ENCODE measurements at regions not wholly inside any gene's neighbourhood (a gene's known extent, or its start where the extent isn't known, plus 50 kb on each side); places are given as distances from the start of the nearest gene placed in this dataset.
A peak's percentile ranks its signal among the peaks of the same experiment; 100 is the strongest.

DNA sequence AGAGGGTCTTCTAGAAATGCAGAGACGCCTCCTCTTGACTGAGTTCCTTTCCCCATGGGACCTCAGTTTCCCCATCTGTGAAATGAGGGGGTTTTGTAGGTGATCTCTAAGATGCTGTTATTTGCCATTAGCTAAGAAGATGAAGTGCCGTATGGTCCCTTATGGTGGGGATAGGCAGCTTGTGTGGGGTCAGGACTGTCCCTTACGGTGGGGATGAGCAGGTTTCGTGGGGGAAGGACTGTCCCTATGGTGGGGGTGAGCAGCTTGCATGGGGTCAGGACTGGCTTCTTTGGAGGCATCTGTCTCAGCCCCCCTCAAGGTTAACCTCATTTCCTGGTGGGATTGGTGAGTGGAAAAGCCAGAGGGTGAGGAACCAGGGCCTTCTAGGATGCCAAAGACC is 148.3 kb upstream of the GPR26 start:
- 90 to 93% methylated on average over 4 of the region's 4 CpGs for WGBS, 2 donors
- peaks cover 2% of the 10 kb centered on the region for H3K9me3 ChIP-seq (ENCODE audit: control insufficient read depth, low read length)
- ATAC-seq (ENCODE audit: low FRiP score) (no peak), DNase-seq (no peak)
- no peaks in the 10 kb centered on the region for H3K27me3 ChIP-seq (ENCODE audit: control insufficient read depth in 1 of 2, insufficient read depth in 2 of 2, low read length in 1 of 2)
- no peaks in the 10 kb centered on the region for H3K36me3 ChIP-seq (ENCODE audit: control insufficient read depth in 1 of 2, insufficient read depth in 2 of 2, low read length in 1 of 2)
- H3K4me1 ChIP-seq (ENCODE audit: control insufficient read depth in 1 of 2, insufficient read depth in 2 of 2, low read length in 2 of 2), result no peaks in the 10 kb centered on the region
- no peak overlapping the region for H3K27ac ChIP-seq (ENCODE audit: low read depth in 1 of 2, low read length in 2 of 2)
- intact Hi-C loops (cut with DNase I), result no loop called here
- H3K4me3 ChIP-seq (ENCODE audit: low read length in 2 of 2), result no peak overlapping the region

DNA sequence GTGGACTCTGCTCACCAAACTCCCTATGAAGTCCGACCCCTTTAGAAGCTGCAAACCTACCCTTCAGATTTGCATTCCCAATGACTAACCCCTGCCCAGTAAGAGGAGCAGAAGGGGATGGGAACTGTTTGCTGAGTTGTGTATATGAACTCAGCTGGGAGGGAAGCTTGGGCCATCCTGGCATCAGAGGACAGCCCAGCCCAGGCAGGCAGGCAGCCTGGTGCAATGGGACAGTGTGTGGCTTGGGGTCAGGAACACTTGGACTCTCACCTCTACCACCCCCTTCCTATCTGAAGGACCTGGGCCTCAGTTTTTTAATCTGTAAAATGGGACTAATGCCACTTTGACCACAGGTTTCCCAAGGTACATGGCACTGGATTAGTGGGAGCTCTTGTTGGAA is 147.4 kb upstream of the GPR26 start:
- DNase-seq (no peak), ATAC-seq (ENCODE audit: low FRiP score) (no peak)
- H3K4me3 ChIP-seq (ENCODE audit: low read length in 2 of 2), result no peak overlapping the region
- H3K4me1 ChIP-seq (ENCODE audit: control insufficient read depth in 1 of 2, insufficient read depth in 2 of 2, low read length in 2 of 2), result no peaks in the 10 kb centered on the region
- intact Hi-C loops (cut with DNase I), result no loop called here
- H3K36me3 ChIP-seq (ENCODE audit: control insufficient read depth in 1 of 2, insufficient read depth in 2 of 2, low read length in 1 of 2), result no peaks in the 10 kb centered on the region
- no peak overlapping the region for H3K27ac ChIP-seq (ENCODE audit: low read depth in 1 of 2, low read length in 2 of 2)
- WGBS, 2 donors, result 77 to 88% methylated on average over 1 of the region's 1 CpG
- H3K9me3 ChIP-seq (ENCODE audit: control insufficient read depth, low read length), result peaks cover 2% of the 10 kb centered on the region
- H3K27me3 ChIP-seq (ENCODE audit: control insufficient read depth in 1 of 2, insufficient read depth in 2 of 2, low read length in 1 of 2), result no peaks in the 10 kb centered on the region

DNA sequence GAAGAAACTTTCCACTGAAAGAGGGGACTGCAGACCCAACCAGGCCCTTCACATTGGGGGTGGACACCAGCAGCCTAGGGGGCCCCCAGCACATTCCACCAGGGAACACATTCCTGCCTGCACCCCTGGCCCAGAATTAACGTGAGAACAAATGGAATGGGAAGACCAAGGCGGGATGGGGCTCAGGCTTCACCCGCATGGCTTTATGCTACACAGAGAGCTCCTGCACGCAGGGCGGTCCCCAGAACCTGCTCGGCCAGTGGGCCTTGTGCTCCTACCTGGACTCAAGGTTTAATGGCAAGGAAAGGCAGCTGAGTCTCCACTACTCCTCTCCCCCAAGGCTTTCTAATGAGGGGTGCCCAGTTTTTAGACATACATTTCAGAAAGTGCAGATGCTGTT is 146.3 kb upstream of the GPR26 start:
- intact Hi-C loops (cut with DNase I), result no loop called here
- ATAC-seq (ENCODE audit: low FRiP score) (no peak), DNase-seq (no peak)
- 63 to 76% methylated on average over 6 of the region's 6 CpGs for WGBS, 2 donors
- no peak overlapping the region for H3K4me3 ChIP-seq (ENCODE audit: low read length in 2 of 2)
- no peaks in the 10 kb centered on the region for H3K27me3 ChIP-seq (ENCODE audit: control insufficient read depth in 1 of 2, insufficient read depth in 2 of 2, low read length in 1 of 2)
- H3K4me1 ChIP-seq (ENCODE audit: control insufficient read depth in 1 of 2, insufficient read depth in 2 of 2, low read length in 2 of 2), result no peaks in the 10 kb centered on the region
- H3K36me3 ChIP-seq (ENCODE audit: control insufficient read depth in 1 of 2, insufficient read depth in 2 of 2, low read length in 1 of 2), result no peaks in the 10 kb centered on the region
- H3K9me3 ChIP-seq (ENCODE audit: control insufficient read depth, low read length), result peaks cover 2% of the 10 kb centered on the region
- H3K27ac ChIP-seq (ENCODE audit: low read depth in 1 of 2, low read length in 2 of 2), result no peak overlapping the region

DNA sequence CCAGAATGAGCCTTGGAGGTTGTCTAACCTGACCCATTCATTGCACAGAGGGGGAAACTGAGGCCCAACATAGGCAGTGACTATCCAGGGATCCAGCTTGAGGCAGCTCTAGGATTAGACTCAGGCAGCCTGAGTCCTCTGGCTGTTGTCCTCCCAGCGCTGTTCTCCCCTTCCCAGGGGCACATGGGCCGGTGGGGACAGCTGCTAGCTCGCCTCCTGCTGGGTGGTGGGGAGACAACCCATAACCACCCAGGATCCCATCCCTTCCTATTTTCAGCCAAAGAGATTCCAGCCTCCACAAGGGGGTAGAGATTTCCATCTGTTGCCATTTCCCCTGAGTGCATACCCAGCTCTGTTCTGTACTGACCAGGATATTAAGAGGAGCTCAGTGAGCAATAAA is 145.1 kb upstream of the GPR26 start:
- intact Hi-C loops (cut with DNase I), result no loop called here
- DNase-seq (no peak), ATAC-seq (ENCODE audit: low FRiP score) (no peak)
- no peaks in the 10 kb centered on the region for H3K4me1 ChIP-seq (ENCODE audit: control insufficient read depth in 1 of 2, insufficient read depth in 2 of 2, low read length in 2 of 2)
- no peak overlapping the region for H3K4me3 ChIP-seq (ENCODE audit: low read length in 2 of 2)
- H3K36me3 ChIP-seq (ENCODE audit: control insufficient read depth in 1 of 2, insufficient read depth in 2 of 2, low read length in 1 of 2), result no peaks in the 10 kb centered on the region
- H3K27me3 ChIP-seq (ENCODE audit: control insufficient read depth in 1 of 2, insufficient read depth in 2 of 2, low read length in 1 of 2), result no peaks in the 10 kb centered on the region
- H3K9me3 ChIP-seq (ENCODE audit: control insufficient read depth, low read length), result peaks cover 2% of the 10 kb centered on the region
- 82 to 86% methylated on average over 3 of the region's 3 CpGs for WGBS, 2 donors
- no peak overlapping the region for H3K27ac ChIP-seq (ENCODE audit: low read depth in 1 of 2, low read length in 2 of 2)

DNA sequence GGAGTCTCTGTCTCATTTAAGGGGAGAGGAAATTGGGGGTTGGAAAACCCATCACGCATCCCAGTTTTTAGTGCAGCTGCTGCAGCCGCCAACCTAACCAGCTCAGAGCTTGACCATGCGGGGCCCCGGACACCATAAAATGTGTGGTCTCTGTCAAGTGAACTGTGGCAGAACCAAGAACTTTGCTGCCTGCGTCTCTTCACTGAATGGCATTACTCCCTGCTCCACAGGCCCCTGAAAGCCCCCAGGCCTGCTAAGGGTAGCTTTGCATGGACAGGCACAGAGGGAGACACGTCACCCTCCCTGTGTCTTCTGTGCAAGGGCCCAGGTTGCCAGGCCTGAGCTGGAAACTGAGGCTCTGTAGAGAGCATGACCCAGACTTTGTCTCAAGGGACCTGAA is 144.6 kb upstream of the GPR26 start:
- intact Hi-C loops (cut with DNase I), result no loop called here
- Histone ChIP-seq H3K4me3 (ENCODE audit: low read length in 2 of 2) (no peak overlapping the region), H3K4me1 (ENCODE audit: control insufficient read depth in 1 of 2, insufficient read depth in 2 of 2, low read length in 2 of 2) (no peaks in the 10 kb centered on the region), H3K9me3 (ENCODE audit: control insufficient read depth, low read length) (peaks cover 2% of the 10 kb centered on the region), H3K27ac (ENCODE audit: low read depth in 1 of 2, low read length in 2 of 2) (no peak overlapping the region), H3K27me3 (ENCODE audit: control insufficient read depth in 1 of 2, insufficient read depth in 2 of 2, low read length in 1 of 2) (no peaks in the 10 kb centered on the region), H3K36me3 (ENCODE audit: control insufficient read depth in 1 of 2, insufficient read depth in 2 of 2, low read length in 1 of 2) (no peaks in the 10 kb centered on the region)
- no peak for DNase-seq
- WGBS, 2 donors, result 66 to 69% methylated on average over 6 of the region's 6 CpGs
- ATAC-seq (ENCODE audit: low FRiP score), result no peak

DNA sequence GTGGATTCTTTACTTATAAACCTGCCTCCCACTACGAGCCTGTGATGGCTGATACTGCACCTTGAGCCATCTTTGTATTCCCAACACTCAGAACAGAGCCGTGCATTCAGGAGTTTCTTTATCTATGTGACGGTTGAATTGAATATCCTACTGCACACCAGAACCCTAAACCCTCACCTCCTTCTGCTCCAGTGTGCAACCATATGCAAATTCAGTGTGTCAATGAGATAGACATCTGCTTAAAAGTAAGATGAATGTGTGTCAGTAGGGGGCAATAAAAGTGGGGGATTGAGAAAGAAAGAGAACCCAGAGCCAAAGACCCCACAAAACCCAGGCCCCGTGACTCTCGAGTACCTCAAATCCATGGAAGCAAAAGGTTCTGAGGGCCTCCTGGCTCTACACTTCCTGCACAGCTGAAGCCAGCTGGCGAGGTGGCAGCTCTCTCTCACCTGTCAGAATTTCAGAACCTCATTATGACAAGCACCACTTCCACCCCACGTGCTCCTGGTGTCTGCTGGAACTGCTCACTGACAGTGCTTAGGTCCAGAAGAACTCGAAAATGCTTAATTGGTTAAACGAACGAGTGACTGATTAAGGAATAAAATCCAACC is 143.3 kb upstream of the GPR26 start:
- Histone ChIP-seq H3K9me3 (ENCODE audit: control insufficient read depth, low read length) (peaks cover 2% of the 10 kb centered on the region), H3K4me1 (ENCODE audit: control insufficient read depth in 1 of 2, insufficient read depth in 2 of 2, low read length in 2 of 2) (no peaks in the 10 kb centered on the region), H3K27ac (ENCODE audit: low read depth in 1 of 2, low read length in 2 of 2) (no peak overlapping the region), H3K36me3 (ENCODE audit: control insufficient read depth in 1 of 2, insufficient read depth in 2 of 2, low read length in 1 of 2) (no peaks in the 10 kb centered on the region), H3K27me3 (ENCODE audit: control insufficient read depth in 1 of 2, insufficient read depth in 2 of 2, low read length in 1 of 2) (no peaks in the 10 kb centered on the region), H3K4me3 (ENCODE audit: low read length in 2 of 2) (no peak overlapping the region)
- WGBS, 2 donors, result 78 to 79% methylated on average over 10 of the region's 10 CpGs
- DNase-seq, result no peak
- ATAC-seq (ENCODE audit: low FRiP score), result no peak
- intact Hi-C loops (cut with DNase I), result no loop called here

DNA sequence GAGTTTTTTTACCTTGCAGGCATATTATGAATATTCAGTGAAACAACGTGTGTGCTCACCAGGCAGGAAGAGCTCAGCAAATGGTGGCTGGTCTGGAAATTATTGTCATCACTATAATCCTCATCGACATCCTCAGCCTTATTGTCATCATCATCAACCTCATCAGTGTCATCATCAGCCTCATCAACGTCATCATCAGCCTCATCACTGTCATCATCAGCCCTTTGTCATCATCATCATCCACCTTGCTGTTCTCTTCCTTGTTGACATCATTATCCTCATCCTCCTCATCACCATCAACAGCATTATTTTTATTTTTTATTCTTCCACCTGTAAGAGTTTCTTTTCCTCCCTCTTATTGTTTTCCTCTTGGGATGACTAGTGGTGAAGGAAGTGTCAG is 142.3 kb upstream of the GPR26 start:
- Histone ChIP-seq H3K27ac (ENCODE audit: low read depth in 1 of 2, low read length in 2 of 2) (no peak overlapping the region), H3K27me3 (ENCODE audit: control insufficient read depth in 1 of 2, insufficient read depth in 2 of 2, low read length in 1 of 2) (no peaks in the 10 kb centered on the region), H3K4me3 (ENCODE audit: low read length in 2 of 2) (no peak overlapping the region), H3K4me1 (ENCODE audit: control insufficient read depth in 1 of 2, insufficient read depth in 2 of 2, low read length in 2 of 2) (no peaks in the 10 kb centered on the region), H3K36me3 (ENCODE audit: control insufficient read depth in 1 of 2, insufficient read depth in 2 of 2, low read length in 1 of 2) (no peaks in the 10 kb centered on the region), H3K9me3 (ENCODE audit: control insufficient read depth, low read length) (peaks cover 2% of the 10 kb centered on the region)
- WGBS, 2 donors, result 82 to 85% methylated on average over 3 of the region's 3 CpGs
- intact Hi-C loops (cut with DNase I), result no loop called here
- no peak for DNase-seq
- no peak for ATAC-seq (ENCODE audit: low FRiP score)

DNA sequence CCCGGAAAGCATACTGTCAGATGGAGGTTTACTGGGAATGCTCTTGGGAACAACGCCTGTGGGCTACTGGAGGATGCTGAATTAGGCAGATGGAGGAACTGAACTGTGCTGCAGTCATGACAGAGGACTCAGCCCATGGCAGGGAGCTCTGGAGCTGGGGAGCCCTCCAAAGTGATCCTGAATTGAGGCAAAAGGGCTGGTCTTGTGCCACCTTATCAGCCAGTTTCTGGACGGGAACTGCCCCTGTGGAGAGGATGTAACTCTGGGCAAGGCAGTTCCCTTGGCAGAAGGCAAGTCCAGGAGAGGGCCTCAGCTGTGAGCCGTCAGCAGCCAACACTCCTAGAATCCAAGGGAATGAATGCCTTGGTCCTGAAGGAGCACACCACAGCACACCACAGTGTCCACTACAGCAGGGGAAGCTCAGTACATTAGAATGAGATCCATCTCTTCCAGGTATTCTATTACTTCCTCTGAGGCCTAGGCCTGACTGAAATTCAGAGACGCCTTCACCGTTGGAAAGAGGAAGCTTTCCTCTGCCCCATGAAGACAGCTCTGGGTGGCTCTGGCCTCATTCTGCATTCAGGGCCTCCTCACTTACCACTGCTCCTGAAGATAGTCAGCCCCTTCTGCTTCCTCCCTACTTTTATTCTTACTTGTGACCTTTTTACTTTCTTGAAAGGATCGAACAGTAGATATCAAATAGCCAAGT is 139.6 kb upstream of the GPR26 start:
- no peaks in the 10 kb centered on the region for H3K36me3 ChIP-seq (ENCODE audit: control insufficient read depth in 1 of 2, insufficient read depth in 2 of 2, low read length in 1 of 2)
- H3K27ac ChIP-seq (ENCODE audit: low read depth in 1 of 2, low read length in 2 of 2), result no peak overlapping the region
- H3K9me3 ChIP-seq (ENCODE audit: control insufficient read depth, low read length), result peaks cover 4% of the 10 kb centered on the region
- no peaks in the 10 kb centered on the region for H3K4me1 ChIP-seq (ENCODE audit: control insufficient read depth in 1 of 2, insufficient read depth in 2 of 2, low read length in 2 of 2)
- DNase-seq (no peak), ATAC-seq (ENCODE audit: low FRiP score) (no peak)
- no peaks in the 10 kb centered on the region for H3K27me3 ChIP-seq (ENCODE audit: control insufficient read depth in 1 of 2, insufficient read depth in 2 of 2, low read length in 1 of 2)
- WGBS, 2 donors, result 78 to 79% methylated on average over 7 of the region's 7 CpGs
- intact Hi-C loops (cut with DNase I), result no loop called here
- no peak overlapping the region for H3K4me3 ChIP-seq (ENCODE audit: low read length in 2 of 2)

DNA sequence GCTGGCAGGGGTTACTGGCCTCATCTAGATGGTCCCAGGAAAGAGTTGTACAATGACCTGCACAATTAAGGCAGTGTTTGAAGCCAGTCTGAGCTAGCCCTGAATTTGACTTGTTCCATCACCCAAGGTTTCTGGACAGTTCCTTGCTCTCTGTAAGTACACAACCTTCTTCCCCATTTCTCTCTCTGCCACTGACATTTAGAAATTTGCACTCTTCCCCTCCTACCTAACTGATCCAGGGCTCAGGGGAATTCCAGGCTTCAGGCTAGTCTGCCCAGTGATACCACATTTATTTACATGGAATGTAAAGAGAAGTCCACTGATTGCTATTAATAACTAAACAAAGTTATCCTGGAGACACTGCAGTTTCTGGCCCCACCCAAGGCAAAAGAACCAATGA is 139.0 kb upstream of the GPR26 start:
- intact Hi-C loops (cut with DNase I), result no loop called here
- no peak overlapping the region for H3K27ac ChIP-seq (ENCODE audit: low read depth in 1 of 2, low read length in 2 of 2)
- DNase-seq (no peak), ATAC-seq (ENCODE audit: low FRiP score) (peak; percentile 11)
- H3K4me1 ChIP-seq (ENCODE audit: control insufficient read depth in 1 of 2, insufficient read depth in 2 of 2, low read length in 2 of 2), result no peaks in the 10 kb centered on the region
- H3K4me3 ChIP-seq (ENCODE audit: low read length in 2 of 2), result no peak overlapping the region
- no peaks in the 10 kb centered on the region for H3K36me3 ChIP-seq (ENCODE audit: control insufficient read depth in 1 of 2, insufficient read depth in 2 of 2, low read length in 1 of 2)
- H3K27me3 ChIP-seq (ENCODE audit: control insufficient read depth in 1 of 2, insufficient read depth in 2 of 2, low read length in 1 of 2), result no peaks in the 10 kb centered on the region
- H3K9me3 ChIP-seq (ENCODE audit: control insufficient read depth, low read length), result peaks cover 2% of the 10 kb centered on the region
